ENCODE measurements at regions not wholly inside any gene's neighbourhood (a gene's known extent, or its start where the extent isn't known, plus 50 kb on each side); places are given as distances from the start of the nearest gene placed in this dataset.

GRCh38 chr1:83641206-83641658, 357.7 kb downstream of the TTLL7 start:
- TF ChIP-seq CTCF (IDR thresholded peaks at IDR 0.05): no peak
- no peak for TF ChIP-seq POLR2A (IDR thresholded peaks at IDR 0.05)

All from adrenal gland (tissue), 5 donors.